HG03558 (cell line): ENCODE measurements at regions not wholly inside any gene's neighbourhood (a gene's known extent, or its start where the extent isn't known, plus 50 kb on each side); places are given as distances from the start of the nearest gene placed in this dataset.
"Not testable (repeated sequence)": the region's sequence is repeated elsewhere in the genome, so short reads cannot be mapped to it uniquely, and the experiment has no call there.

ENCODE experiments used
- ATAC-seq: cut with Tn5 transposase; IDR thresholded peaks from one replicate; pipeline ENCODE4 v1.9.1; 2021; ENCODE audit warnings: moderate number of reproducible peaks; ENCODE audit not compliant: unreplicated experiment; ENCODE audit errors: extremely low read depth

- no peak for ATAC-seq
These were observed 768.8 kb upstream of the GRAMD2B start for GRCh38 chr5:125654392-125654791.

- no peak for ATAC-seq
These were observed 768.1 kb upstream of the GRAMD2B start for GRCh38 chr5:125655156-125655555.

- no peak for ATAC-seq
These were observed 765.3 kb upstream of the GRAMD2B start for GRCh38 chr5:125657936-125658335.

- ATAC-seq = no peak
These were observed 763.7 kb upstream of the GRAMD2B start for GRCh38 chr5:125659316-125660023.

GRCh38 chr5:125660231-125660895 is 762.8 kb upstream of the GRAMD2B start:
- no peak for ATAC-seq

- ATAC-seq = no peak
These were observed 761.6 kb upstream of the GRAMD2B start for GRCh38 chr5:125661584-125661983.

GRCh38 chr5:125668884-125669283 is 754.3 kb upstream of the GRAMD2B start:
- no peak for ATAC-seq

- no peak for ATAC-seq
These were observed 749.8 kb upstream of the GRAMD2B start for GRCh38 chr5:125673359-125673950.

- no peak for ATAC-seq
These were observed 743.7 kb upstream of the GRAMD2B start for GRCh38 chr5:125679522-125679921.

GRCh38 chr5:125683669-125684068 is 739.5 kb upstream of the GRAMD2B start:
- no peak for ATAC-seq

- no peak for ATAC-seq
These were observed 737.4 kb upstream of the GRAMD2B start for GRCh38 chr5:125685771-125686170.

- not testable (repeated sequence) for ATAC-seq
These were observed 731.3 kb upstream of the GRAMD2B start for GRCh38 chr5:125691738-125692530.

GRCh38 chr5:125695996-125696655 is 727.1 kb upstream of the GRAMD2B start:
- no peak for ATAC-seq

GRCh38 chr5:125696762-125697161 is 726.4 kb upstream of the GRAMD2B start:
- no peak for ATAC-seq

- no peak for ATAC-seq
These were observed 724.8 kb upstream of the GRAMD2B start for GRCh38 chr5:125698420-125698819.

GRCh38 chr5:125699860-125700259 is 723.3 kb upstream of the GRAMD2B start:
- no peak for ATAC-seq

- ATAC-seq = no peak
These were observed 722.8 kb upstream of the GRAMD2B start for GRCh38 chr5:125700380-125700861.

- no peak for ATAC-seq
These were observed 719.6 kb upstream of the GRAMD2B start for GRCh38 chr5:125703616-125704015.

- no peak for ATAC-seq
These were observed 718.3 kb upstream of the GRAMD2B start for GRCh38 chr5:125704888-125705287.

GRCh38 chr5:125708583-125708982 is 714.6 kb upstream of the GRAMD2B start:
- ATAC-seq = no peak
